Fibroblast of gingiva (primary cell): ENCODE measurements at regions not wholly inside any gene's neighbourhood (a gene's known extent, or its start where the extent isn't known, plus 50 kb on each side); places are given as distances from the start of the nearest gene placed in this dataset.
"Not testable (repeated sequence)": the region's sequence is repeated elsewhere in the genome, so short reads cannot be mapped to it uniquely, and the experiment has no call there.

Source experiments
- DNase-seq: peaks from one replicate; pipeline ENCODE4 v3.0.0-alpha.2; 2011; ENCODE audit warnings: low read depth

GRCh38 chr14:49946320-49947141 lies 53.6 kb downstream of the ARF6 start:
- peak; percentile 74 for DNase-seq

- no peak for DNase-seq
Observed at GRCh38 chr14:49947506-49947905, 54.6 kb downstream of the ARF6 start.

- DNase-seq: no peak
Observed at GRCh38 chr14:49950275-49951228, 57.7 kb downstream of the ARF6 start.

- DNase-seq: no peak
Observed at GRCh38 chr14:49951229-49951607, 58.3 kb downstream of the ARF6 start.

- DNase-seq: no peak
Observed at GRCh38 chr14:49951691-49952345, 58.9 kb downstream of the ARF6 start.

GRCh38 chr14:49953196-49953595 lies 60.3 kb downstream of the ARF6 start:
- no peak for DNase-seq

GRCh38 chr14:49954171-49954631 lies 61.3 kb downstream of the ARF6 start:
- DNase-seq: peak; percentile 88

- no peak for DNase-seq
Observed at GRCh38 chr14:49955024-49955423, 62.1 kb downstream of the ARF6 start.

GRCh38 chr14:49957089-49957852 lies 64.4 kb downstream of the ARF6 start:
- DNase-seq: peak; percentile 9

- DNase-seq: no peak
Observed at GRCh38 chr14:49959822-49960408, 67.0 kb downstream of the ARF6 start.

- no peak for DNase-seq
Observed at GRCh38 chr14:49960453-49960852, 67.6 kb downstream of the ARF6 start.

GRCh38 chr14:49961270-49962222 lies 68.7 kb downstream of the ARF6 start:
- DNase-seq: no peak

GRCh38 chr14:49962621-49963020 lies 69.7 kb downstream of the ARF6 start:
- DNase-seq: no peak

- not testable (repeated sequence) for DNase-seq
Observed at GRCh38 chr14:49965068-49965651, 72.3 kb downstream of the ARF6 start.

GRCh38 chr14:49966304-49966809 lies 73.5 kb downstream of the ARF6 start:
- DNase-seq: peak; percentile 42

- no peak for DNase-seq
Observed at GRCh38 chr14:49966971-49967630, 74.2 kb downstream of the ARF6 start.

- DNase-seq: no peak
Observed at GRCh38 chr14:49969961-49970360, 77.1 kb downstream of the ARF6 start.

- peak; percentile 86 for DNase-seq
Observed at GRCh38 chr14:49970474-49971147, 77.7 kb downstream of the ARF6 start.
